HG03095 (cell line): ENCODE measurements at regions not wholly inside any gene's neighbourhood (a gene's known extent, or its start where the extent isn't known, plus 50 kb on each side); places are given as distances from the start of the nearest gene placed in this dataset.

Source experiments
- ATAC-seq: cut with Tn5 transposase; IDR thresholded peaks from one replicate; pipeline ENCODE4 v1.9.1; 2021; ENCODE audit warnings: moderate library complexity; ENCODE audit not compliant: unreplicated experiment

GRCh38 chr18:60552948-60553347 is 180.4 kb upstream of the MC4R start:
- ATAC-seq, result no peak

GRCh38 chr18:60554967-60555366 is 182.4 kb upstream of the MC4R start:
- ATAC-seq, result no peak

GRCh38 chr18:60555625-60556024 is 183.1 kb upstream of the MC4R start:
- ATAC-seq, result no peak

- ATAC-seq, result no peak
Measured at GRCh38 chr18:60556326-60556725, 183.8 kb upstream of the MC4R start.

- ATAC-seq, result no peak
Measured at GRCh38 chr18:60560071-60560470, 187.5 kb upstream of the MC4R start.

- no peak for ATAC-seq
Measured at GRCh38 chr18:60563082-60563481, 190.5 kb upstream of the MC4R start.

GRCh38 chr18:60568220-60568619 is 195.6 kb upstream of the MC4R start:
- no peak for ATAC-seq

GRCh38 chr18:60570172-60570571 is 197.6 kb upstream of the MC4R start:
- ATAC-seq, result no peak

- ATAC-seq, result no peak
Measured at GRCh38 chr18:60577457-60577856, 204.9 kb upstream of the MC4R start.

GRCh38 chr18:60585670-60586069 is 213.1 kb upstream of the MC4R start:
- no peak for ATAC-seq

GRCh38 chr18:60593249-60593648 is 220.7 kb upstream of the MC4R start:
- no peak for ATAC-seq

GRCh38 chr18:60596928-60597327 is 224.4 kb upstream of the MC4R start:
- ATAC-seq, result no peak

GRCh38 chr18:60599267-60599666 is 226.7 kb upstream of the MC4R start:
- ATAC-seq, result peak; percentile 82

- ATAC-seq, result no peak
Measured at GRCh38 chr18:60599995-60600394, 227.4 kb upstream of the MC4R start.

- no peak for ATAC-seq
Measured at GRCh38 chr18:60601249-60601648, 228.7 kb upstream of the MC4R start.

GRCh38 chr18:60623331-60623730 is 250.8 kb upstream of the MC4R start:
- no peak for ATAC-seq

GRCh38 chr18:60624207-60624606 is 251.6 kb upstream of the MC4R start:
- ATAC-seq, result no peak

- no peak for ATAC-seq
Measured at GRCh38 chr18:60639836-60640235, 267.3 kb upstream of the MC4R start.

- no peak for ATAC-seq
Measured at GRCh38 chr18:60643009-60643408, 270.4 kb upstream of the MC4R start.

- no peak for ATAC-seq
Measured at GRCh38 chr18:60646725-60647124, 274.1 kb upstream of the MC4R start.

- peak; percentile 87 for ATAC-seq
Measured at GRCh38 chr18:60649107-60649506, 276.5 kb upstream of the MC4R start.

GRCh38 chr18:60649842-60650536 is 277.4 kb upstream of the MC4R start:
- ATAC-seq, result no peak

GRCh38 chr18:60654298-60654697 is 281.7 kb upstream of the MC4R start:
- ATAC-seq, result no peak
